ENCODE measurements at regions not wholly inside any gene's neighbourhood (a gene's known extent, or its start where the extent isn't known, plus 50 kb on each side); places are given as distances from the start of the nearest gene placed in this dataset.

DNA sequence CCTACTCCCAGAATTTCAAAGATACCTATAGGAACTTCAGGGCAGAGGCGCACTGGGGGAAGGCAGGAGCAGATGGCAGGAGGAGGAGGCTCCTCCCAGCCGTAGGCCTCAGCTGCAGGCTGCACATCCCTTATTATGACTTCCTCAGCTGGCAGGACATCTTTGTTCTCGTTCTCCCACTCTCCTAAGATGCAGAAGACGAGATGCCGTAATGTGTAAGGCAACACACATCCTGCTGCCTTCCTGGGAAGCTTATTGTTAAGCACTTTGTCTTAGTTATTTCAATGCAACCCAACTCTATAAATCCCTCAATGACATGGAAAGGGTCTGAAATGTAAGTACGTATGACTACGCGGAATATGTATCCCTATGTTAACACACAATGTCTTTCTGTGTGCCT is 599.8 kb upstream of the MGMT start:
- no peaks in the 10 kb centered on the region for H4K20me1 ChIP-seq (ENCODE audit: low read depth)
- H3K9me3 ChIP-seq (ENCODE audit: low read depth) = no peaks in the 10 kb centered on the region
- H3K79me2 ChIP-seq (ENCODE audit: low read depth) = no peaks in the 10 kb centered on the region
- no peaks in the 10 kb centered on the region for H3K27me3 ChIP-seq
- Mint-ChIP-seq H3K9me3 (no peaks in the 10 kb centered on the region), H3K36me3 (no peaks in the 10 kb centered on the region), H3K4me1 (peaks cover 25% of the 10 kb centered on the region), H3K27ac (no peak overlapping the region), H3K27me3 (ENCODE audit: insufficient read depth, low read depth) (peaks cover 2% of the 10 kb centered on the region), H3K4me3 (no peak overlapping the region)
- H3K27ac ChIP-seq = no peak overlapping the region
- TF ChIP-seq EZH2 (IDR thresholded peaks at IDR 0.05) = no peak
- TF ChIP-seq, protein P1, sequence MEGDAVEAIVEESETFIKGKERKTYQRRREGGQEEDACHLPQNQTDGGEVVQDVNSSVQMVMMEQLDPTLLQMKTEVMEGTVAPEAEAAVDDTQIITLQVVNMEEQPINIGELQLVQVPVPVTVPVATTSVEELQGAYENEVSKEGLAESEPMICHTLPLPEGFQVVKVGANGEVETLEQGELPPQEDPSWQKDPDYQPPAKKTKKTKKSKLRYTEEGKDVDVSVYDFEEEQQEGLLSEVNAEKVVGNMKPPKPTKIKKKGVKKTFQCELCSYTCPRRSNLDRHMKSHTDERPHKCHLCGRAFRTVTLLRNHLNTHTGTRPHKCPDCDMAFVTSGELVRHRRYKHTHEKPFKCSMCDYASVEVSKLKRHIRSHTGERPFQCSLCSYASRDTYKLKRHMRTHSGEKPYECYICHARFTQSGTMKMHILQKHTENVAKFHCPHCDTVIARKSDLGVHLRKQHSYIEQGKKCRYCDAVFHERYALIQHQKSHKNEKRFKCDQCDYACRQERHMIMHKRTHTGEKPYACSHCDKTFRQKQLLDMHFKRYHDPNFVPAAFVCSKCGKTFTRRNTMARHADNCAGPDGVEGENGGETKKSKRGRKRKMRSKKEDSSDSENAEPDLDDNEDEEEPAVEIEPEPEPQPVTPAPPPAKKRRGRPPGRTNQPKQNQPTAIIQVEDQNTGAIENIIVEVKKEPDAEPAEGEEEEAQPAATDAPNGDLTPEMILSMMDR (IDR thresholded peaks at IDR 0.05) = no peak
- TF ChIP-seq EZH2phosphoT487 (IDR thresholded peaks at IDR 0.05) = no peak
- no peaks in the 10 kb centered on the region for H3F3A ChIP-seq (ENCODE audit: low read depth)
- no peak overlapping the region for H2AFZ ChIP-seq (replicated peaks)
- H3K4me3 ChIP-seq = no peak overlapping the region
- no peak overlapping the region for H3K9ac ChIP-seq
- DNase-seq (ENCODE audit: low spot score) = no peak
- no peaks in the 10 kb centered on the region for H3K36me3 ChIP-seq
- peaks cover 5% of the 10 kb centered on the region for H3K4me1 ChIP-seq
- H3K4me2 ChIP-seq = no peak overlapping the region

DNA sequence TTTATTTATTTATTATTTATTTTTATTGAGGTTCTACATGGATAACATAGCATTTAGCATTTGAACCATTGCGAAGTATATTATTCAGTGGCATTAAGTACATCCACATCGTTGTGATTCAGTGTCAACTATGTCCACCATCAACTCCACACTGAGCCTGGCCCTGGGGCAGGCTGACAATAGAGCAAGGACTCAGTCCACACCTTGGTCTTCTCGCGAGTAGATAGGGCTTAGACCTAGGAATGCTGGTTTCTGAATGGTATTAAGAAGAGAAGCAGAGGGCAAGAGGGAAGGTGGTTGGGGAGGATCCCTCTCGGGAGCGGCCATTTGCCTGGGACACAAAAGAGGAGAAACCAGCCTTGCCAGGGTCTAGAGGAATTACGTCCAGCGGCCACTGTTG is 599.2 kb upstream of the MGMT start:
- Mint-ChIP-seq H3K4me3 (no peak overlapping the region), H3K27me3 (ENCODE audit: insufficient read depth, low read depth) (peaks cover 2% of the 10 kb centered on the region), H3K4me1 (peaks cover 26% of the 10 kb centered on the region), H3K36me3 (no peaks in the 10 kb centered on the region), H3K9me3 (no peaks in the 10 kb centered on the region), H3K27ac (peak overlapping the region; percentile 31)
- H3K4me1 ChIP-seq = peaks cover 5% of the 10 kb centered on the region
- no peak for DNase-seq (ENCODE audit: low spot score)
- H3K27ac ChIP-seq = no peak overlapping the region
- H3K4me3 ChIP-seq = no peak overlapping the region
- no peaks in the 10 kb centered on the region for H3F3A ChIP-seq (ENCODE audit: low read depth)
- H2AFZ ChIP-seq (replicated peaks) = no peak overlapping the region
- H3K79me2 ChIP-seq (ENCODE audit: low read depth) = no peaks in the 10 kb centered on the region
- TF ChIP-seq, protein P1 (IDR thresholded peaks at IDR 0.05) = no peak
- TF ChIP-seq EZH2 (IDR thresholded peaks at IDR 0.05) (no peak), EZH2phosphoT487 (IDR thresholded peaks at IDR 0.05) (no peak)
- no peaks in the 10 kb centered on the region for H3K27me3 ChIP-seq
- H3K9ac ChIP-seq = no peak overlapping the region
- no peaks in the 10 kb centered on the region for H3K36me3 ChIP-seq
- H3K9me3 ChIP-seq (ENCODE audit: low read depth) = no peaks in the 10 kb centered on the region
- no peaks in the 10 kb centered on the region for H4K20me1 ChIP-seq (ENCODE audit: low read depth)
- no peak overlapping the region for H3K4me2 ChIP-seq

DNA sequence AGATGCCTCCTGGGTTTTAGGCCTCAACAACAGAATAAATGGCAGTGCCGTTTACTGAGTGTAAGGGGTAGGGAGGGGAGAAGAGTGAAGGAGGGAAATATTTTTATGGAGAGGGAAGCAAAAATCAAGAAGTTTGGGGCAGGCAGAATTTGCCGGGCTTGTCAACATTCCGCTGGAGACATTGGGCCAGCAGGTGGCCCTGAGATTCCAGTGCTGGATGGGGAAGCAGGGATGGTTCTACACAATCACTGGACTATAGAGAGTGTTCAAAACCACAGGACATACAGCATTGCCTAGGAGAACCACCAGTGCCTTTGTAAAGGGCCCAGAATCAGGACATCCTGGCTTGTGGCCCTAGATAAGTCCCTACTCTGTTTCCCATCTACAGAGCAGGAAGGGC is 598.6 kb upstream of the MGMT start:
- Histone ChIP-seq H3F3A (ENCODE audit: low read depth) (no peaks in the 10 kb centered on the region), H3K79me2 (ENCODE audit: low read depth) (no peaks in the 10 kb centered on the region), H4K20me1 (ENCODE audit: low read depth) (no peaks in the 10 kb centered on the region), H2AFZ (replicated peaks) (no peak overlapping the region), H3K9me3 (ENCODE audit: low read depth) (no peaks in the 10 kb centered on the region), H3K36me3 (no peaks in the 10 kb centered on the region), H3K4me1 (peaks cover 5% of the 10 kb centered on the region), H3K27me3 (no peaks in the 10 kb centered on the region), H3K27ac (no peak overlapping the region), H3K4me3 (no peak overlapping the region), H3K4me2 (no peak overlapping the region), H3K9ac (no peak overlapping the region)
- Mint-ChIP-seq H3K9me3 (no peaks in the 10 kb centered on the region), H3K27ac (no peak overlapping the region), H3K27me3 (ENCODE audit: insufficient read depth, low read depth) (peaks cover 2% of the 10 kb centered on the region), H3K36me3 (no peaks in the 10 kb centered on the region), H3K4me3 (no peak overlapping the region), H3K4me1 (peaks cover 23% of the 10 kb centered on the region)
- TF ChIP-seq EZH2phosphoT487 (IDR thresholded peaks at IDR 0.05) (no peak), EZH2 (IDR thresholded peaks at IDR 0.05) (no peak)
- no peak for DNase-seq (ENCODE audit: low spot score)

DNA sequence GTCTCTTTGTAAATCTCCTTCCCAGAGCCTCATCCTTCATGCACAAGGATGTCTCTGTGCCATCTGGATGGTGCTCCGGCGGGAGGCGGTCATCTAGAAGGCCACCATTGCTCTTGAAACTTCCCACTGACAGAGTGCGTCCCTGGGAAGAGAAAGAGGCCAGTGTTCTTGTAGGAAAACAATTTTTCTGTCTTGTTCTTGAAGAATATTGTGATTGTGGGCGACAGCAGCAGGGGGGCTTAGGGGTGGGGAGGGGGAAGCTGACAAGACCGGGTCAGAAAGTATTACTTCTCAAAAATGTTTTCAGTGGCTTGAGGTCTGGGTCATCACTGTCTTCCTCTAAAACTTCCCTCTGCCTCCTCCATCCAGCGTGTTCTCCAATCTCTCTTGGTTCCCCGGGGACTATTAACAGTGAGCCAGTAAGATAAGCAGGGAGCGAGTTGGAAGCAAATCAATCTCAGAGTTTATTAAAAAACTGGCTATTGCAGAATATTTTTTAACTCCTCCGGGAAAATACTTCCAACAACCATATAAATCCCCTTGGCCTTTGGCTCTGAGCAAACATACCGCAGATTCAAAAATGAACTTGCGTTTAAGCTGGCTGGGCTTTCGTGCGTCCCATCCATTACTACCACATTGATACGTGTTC is 597.8 kb upstream of the MGMT start:
- Histone ChIP-seq H2AFZ (replicated peaks) (no peak overlapping the region), H3K9ac (no peak overlapping the region), H3K4me1 (peaks cover 5% of the 10 kb centered on the region), H3K79me2 (ENCODE audit: low read depth) (no peaks in the 10 kb centered on the region), H4K20me1 (ENCODE audit: low read depth) (no peaks in the 10 kb centered on the region), H3K27ac (no peak overlapping the region), H3F3A (ENCODE audit: low read depth) (no peaks in the 10 kb centered on the region), H3K36me3 (no peaks in the 10 kb centered on the region), H3K9me3 (ENCODE audit: low read depth) (no peaks in the 10 kb centered on the region), H3K4me2 (no peak overlapping the region), H3K4me3 (no peak overlapping the region), H3K27me3 (no peaks in the 10 kb centered on the region)
- Mint-ChIP-seq H3K9me3 (no peaks in the 10 kb centered on the region), H3K4me1 (peaks cover 23% of the 10 kb centered on the region), H3K27me3 (ENCODE audit: insufficient read depth, low read depth) (peaks cover 2% of the 10 kb centered on the region), H3K27ac (no peak overlapping the region), H3K36me3 (no peaks in the 10 kb centered on the region), H3K4me3 (no peak overlapping the region)
- TF ChIP-seq, protein P1 (IDR thresholded peaks at IDR 0.05) = no peak
- TF ChIP-seq EZH2phosphoT487 (IDR thresholded peaks at IDR 0.05) = no peak
- TF ChIP-seq EZH2 (IDR thresholded peaks at IDR 0.05) = no peak
- DNase-seq (ENCODE audit: low spot score) = no peak
